Activated CD4-positive, alpha-beta T cell treated with anti-CD3 and anti-CD28 coated beads, Interleukin-2, Interleukin-4, amounts not matched to agents 100 ng/mL and 50 ng/mL, durations not matched to agents 16 hours and 8 hours (primary cell): ENCODE measurements at regions not wholly inside any gene's neighbourhood (a gene's known extent, or its start where the extent isn't known, plus 50 kb on each side); places are given as distances from the start of the nearest gene placed in this dataset.

Experiments used
- DNase-seq: peaks from one replicate; pipeline ENCODE4 v3.0.0-alpha.2; 2020; ENCODE audit warnings: low spot score

DNA sequence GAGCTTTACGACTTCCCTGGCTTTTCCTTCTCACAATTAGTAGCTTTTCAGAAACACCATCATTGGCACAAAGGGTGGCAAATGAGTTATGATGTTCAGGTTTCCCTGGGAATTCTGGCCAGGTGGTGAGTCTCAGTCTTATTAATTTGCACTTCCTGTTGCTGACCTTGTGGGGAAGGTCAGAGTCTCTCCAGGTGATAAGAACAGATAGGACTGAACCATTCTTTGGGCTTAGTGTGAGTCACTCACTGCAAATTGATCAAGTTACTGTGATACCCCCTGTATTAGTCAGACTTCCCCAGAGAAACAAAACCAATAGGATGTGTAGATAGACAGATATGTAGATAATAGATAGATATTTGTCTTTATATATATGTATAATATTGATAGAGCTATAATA lies 53.8 kb upstream of the RANBP3L start:
- DNase-seq: no peak

DNA sequence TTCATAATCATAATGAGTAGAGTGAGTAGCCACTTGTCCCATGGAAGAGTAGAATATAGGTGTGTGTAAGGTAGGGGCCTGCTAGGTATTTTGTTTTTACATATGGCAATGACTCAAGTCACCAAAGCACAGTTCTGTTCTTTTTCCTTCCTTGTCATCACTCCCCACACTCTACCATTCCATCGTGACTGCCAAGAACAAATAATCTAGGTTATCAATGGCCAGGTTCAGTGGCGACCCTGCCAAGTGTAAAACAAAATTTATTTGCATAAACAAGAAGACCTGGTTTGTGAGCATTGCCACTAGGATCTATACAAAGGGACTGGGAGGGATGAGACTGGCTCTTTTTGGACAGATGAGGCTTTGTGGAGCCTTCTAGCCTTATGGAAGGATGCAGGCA lies 55.2 kb upstream of the RANBP3L start:
- DNase-seq: no peak

DNA sequence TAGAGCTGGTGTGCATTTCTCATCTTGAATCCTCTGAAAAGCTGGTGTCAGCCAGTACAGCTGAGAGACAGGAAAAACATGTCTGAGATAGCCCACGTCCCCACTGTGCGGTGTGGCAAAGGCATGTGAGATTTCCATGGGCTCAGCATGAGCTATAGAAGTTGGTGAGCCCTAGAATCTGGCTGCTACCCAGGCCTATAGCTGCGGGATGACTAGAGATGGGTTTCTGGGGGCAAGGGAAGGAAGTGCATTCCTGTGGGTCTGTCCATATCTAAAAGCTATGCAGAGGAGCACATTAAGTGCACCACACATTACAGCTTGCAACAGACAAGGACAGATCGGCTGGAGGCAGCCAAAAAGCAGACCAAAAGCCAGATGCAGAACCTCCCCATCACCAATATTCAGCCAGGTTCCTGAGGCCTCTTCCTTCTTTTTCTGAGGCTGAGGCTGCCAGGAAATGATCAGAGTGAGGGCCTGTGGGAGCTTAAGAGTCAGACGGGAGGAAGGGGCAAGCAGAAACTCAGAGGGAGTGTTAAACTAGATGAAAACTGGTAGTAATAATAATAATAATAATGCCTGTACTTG lies 55.8 kb upstream of the RANBP3L start:
- no peak for DNase-seq

DNA sequence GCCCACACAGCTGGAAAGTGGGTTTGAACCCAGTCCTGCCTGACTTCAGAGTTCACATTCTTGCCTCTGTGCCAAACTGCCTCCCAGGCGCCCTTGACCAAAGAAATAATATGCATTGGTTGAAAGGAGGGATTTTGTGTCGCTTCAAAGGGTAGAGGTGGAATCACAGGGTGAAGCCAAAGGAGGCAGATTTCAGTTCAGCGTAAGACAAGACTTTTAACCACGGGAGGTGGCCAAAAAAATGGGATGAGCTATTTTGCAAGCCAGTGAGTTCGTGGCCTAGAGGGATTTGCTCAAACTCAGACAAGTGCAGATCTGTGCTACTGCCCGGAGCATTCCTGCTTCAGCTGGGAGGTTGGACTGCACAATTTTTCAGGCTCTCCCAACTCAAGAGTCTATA lies 57.6 kb upstream of the RANBP3L start:
- DNase-seq: no peak

DNA sequence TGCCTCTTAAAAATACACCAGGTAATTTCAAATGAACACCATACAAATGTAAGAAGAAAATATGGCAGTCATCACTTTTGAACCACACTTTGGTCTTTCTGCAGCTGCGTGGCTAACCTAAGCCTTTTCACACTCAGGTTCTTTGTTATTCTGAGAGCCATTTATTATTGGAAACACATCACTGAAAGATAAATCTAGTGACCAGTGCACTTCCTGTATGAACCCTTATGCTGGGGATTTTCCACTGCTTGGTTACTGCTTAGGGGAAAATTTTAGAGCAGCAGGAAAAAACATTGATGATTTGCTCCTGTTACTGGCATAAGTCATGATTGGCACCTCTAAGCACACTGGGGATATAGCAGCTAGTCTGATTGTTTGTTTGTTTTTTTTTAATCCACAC lies 58.6 kb upstream of the RANBP3L start:
- peak; percentile 4 for DNase-seq

DNA sequence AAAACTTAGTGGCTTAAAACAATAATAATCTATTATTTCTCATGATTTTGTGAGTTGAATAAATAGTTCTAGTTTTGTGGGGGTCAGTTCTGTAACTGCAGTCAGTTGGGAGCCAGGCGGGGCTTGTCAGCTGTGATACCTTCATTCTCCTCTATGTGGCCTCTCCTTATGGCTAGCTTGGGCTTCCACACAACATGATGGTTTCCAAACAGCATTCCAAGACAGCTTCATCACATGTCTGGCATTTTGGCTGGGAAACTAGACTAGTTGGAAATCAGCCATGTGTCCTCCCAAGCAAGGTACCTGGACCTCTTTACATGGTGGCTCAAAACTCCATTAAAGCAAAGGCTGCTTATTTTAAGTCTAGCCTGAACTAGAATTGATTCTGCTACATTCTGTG lies 61.4 kb upstream of the RANBP3L start:
- no peak for DNase-seq

DNA sequence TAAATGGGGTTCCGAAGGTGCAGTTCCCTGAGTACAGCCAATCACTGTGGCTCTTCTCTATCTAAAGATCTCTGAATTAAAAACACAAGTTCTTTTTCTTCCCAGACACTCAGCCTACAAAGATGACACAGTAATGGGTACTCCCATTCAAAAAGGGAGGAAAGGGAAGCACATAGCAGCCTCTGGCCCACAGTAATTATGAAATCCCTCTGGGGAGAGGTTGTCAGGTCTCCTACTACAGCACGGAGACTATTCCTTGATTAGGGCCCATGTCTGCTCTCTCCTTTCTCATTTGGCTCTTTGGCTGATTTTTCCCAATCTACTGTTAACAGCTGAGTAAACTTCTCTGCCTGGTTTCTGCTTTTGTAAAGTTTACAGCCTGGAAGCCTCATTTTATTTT lies 62.0 kb upstream of the RANBP3L start:
- DNase-seq: no peak

DNA sequence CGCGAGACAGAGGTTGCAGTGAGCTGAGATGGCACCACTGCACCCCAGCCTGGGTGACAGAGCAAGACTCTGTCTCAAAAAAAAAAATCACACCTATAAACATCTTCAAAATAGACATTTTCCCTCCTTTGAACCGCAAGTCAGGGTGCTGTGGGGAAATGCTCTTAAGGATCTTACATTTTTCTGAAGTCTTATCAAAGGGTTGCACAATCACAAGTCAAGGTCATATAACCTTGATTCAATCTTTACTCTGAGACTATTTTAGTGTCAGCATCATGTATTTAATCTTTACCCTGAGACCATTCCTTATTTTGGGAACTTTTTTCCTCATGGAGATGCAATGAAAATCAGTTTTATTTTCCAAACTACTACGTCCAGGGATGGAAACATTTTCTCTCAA lies 62.8 kb upstream of the RANBP3L start:
- DNase-seq: no peak

DNA sequence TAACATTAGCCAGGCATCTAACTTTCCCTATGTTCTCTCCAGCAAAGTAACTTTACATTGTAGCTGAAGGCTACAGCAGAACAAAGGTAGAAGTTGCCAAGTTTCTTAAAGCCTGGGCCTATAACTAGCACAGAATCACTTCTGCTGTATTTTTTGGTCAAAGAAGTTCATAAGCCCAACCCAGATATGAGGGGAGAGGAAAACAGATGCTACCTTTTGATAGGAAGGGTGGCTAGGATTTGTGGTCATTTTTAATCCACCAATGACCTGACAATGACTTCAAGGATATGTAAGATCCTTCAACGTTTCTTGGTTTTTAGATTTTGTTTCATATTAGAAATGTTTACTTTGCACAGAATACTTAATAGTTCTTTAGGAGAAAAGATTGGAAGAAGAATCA lies 64.2 kb upstream of the RANBP3L start:
- DNase-seq: no peak

DNA sequence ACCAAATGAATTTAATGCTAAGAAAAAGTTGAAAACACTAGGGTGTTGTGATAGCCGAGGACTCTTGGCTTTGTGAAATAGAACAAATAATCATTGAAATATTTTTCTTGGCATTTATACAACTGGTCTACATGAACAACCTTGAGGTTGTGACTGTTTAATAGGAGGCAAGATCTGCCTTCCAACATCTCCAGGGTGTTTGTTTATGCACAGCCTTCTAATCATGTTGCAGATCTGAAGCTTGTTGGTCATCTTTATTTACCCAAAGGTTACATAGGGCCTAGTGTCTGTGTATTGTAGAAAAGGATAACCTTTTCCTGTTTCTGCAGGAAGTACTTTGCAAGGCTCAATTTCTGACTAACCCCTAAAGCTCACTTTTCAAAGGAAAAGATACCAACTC lies 65.2 kb upstream of the RANBP3L start:
- no peak for DNase-seq

DNA sequence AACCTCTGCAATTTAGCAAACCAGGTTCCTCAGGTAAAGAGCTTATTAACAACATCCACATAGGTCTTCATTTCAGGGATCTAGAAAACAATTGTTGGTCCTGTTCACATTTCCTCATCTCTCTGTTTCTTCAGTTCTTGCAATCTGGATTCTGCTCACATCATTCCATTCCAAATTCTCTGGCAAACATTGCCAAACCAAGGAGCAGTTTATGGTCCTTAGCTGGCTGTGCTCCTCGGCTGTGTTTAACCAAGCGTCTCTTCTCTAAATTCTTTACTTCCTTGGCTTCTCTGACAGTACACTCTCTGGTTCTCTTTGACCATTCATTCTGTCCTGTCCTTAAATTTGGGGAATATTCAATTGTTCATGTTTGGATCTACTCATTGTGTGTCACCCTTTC lies 65.8 kb upstream of the RANBP3L start:
- no peak for DNase-seq

DNA sequence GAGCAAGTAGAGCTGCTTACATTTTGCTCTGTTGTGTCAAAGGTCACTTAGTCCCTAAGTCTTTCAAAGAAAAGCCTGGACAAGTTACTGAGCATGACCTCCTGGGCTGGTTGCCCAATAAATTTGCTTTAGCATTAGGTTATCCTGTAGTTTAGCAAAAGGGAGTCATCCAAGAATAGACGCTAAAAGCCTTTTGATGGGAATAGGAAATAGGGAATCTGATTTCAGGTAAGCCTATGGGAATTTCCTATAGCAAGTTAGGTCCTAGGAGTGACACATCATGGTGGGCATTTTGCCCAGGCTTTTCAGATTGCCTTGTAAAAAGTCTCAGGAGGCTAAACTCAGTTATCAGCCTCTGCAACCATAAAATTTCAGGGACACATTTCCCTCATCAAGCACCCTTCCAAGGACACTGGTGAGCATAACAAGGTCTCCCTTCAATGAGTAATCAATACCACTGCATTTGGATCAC lies 67.6 kb upstream of the RANBP3L start:
- no peak for DNase-seq

DNA sequence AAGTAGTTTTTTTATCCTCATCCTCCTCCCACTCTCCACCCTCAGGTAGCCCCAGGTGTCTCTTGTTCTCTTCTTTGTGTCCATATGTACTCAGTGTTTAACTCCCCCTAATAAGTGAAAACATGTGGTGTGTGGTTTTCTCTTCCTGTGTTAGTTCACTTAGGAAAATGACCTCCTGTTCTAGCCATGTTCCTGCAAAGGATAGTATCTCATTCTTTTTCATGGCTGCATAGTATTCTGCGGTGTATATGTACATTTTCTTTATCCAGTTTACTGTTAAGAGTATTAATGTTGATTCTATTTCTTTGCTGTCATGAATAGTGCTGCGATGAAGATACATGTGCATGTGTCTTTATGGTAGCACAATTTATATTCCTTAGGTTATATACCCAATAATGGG lies 68.4 kb upstream of the RANBP3L start:
- no peak for DNase-seq

DNA sequence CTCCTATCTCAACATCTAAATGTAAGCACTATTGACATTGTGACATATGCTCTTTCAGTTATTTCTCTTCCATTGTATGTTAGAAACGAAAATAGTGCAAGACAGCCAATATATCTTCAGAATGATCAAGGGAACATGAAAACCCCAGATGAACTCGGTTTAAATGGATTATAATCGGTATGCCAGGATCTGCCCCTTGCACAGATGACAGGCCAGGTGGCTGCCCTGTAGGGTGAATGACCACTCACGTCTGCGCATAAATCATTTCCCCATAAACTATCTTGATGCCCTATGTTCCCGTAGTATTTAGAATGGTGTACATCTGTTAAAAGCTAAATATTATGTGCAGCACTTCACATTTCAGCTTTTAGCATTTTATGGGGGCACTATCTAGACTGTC lies 69.7 kb upstream of the RANBP3L start:
- DNase-seq: no peak

DNA sequence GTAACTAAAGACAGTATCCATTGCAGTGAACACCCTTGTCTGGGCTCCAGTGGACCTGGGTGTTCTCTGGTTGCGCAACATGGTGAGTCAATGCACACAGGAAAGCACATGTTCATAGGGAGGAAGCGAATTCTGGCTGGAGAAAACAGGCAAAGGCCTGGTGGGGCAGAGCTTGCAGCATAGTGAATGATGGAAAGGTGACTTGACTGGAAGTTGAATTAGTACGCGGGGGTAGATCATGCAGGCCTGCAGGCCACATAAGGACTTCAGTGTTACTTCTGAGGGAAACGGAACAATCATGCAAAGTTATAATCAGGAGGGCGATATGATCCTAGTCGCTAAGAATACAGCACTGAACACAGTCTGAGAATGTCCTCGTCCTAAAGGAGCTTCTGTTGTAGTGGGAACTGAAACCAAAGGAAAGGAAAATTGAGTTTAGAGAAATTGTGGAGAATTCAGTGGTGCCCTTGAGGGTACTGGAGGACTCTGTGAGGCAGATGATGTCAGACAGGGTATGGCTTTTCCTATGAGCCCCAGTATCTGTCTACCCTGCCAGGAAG lies 71.9 kb upstream of the RANBP3L start:
- no peak for DNase-seq

DNA sequence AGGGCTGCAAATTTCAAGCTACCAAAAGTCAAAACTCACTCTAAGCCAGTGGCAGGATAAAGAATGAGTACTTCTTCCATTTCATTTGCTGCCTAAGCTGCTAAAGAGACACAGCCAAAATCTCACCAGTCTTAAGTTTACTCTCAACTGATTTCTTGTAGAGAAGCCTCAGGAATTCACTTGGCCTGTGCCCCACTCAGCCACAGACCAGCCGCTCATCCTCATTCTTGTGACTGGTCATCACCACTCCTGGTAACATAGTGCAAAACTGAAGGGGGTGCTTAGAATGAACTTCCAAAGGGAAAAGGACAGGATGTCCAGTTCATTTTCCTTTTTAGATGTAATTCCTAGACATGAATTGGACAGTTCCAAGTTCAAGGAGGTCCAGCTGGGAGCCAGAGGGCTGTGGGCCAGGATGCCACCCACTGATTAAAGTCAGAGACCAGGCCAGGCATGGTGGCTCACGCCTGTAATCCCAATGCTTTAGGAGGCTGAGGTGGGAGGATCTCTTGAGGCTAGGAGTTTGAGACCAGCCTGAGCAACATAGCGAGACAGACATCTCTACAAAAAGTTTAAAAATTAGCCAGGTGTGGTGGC lies 72.7 kb upstream of the RANBP3L start:
- no peak for DNase-seq

DNA sequence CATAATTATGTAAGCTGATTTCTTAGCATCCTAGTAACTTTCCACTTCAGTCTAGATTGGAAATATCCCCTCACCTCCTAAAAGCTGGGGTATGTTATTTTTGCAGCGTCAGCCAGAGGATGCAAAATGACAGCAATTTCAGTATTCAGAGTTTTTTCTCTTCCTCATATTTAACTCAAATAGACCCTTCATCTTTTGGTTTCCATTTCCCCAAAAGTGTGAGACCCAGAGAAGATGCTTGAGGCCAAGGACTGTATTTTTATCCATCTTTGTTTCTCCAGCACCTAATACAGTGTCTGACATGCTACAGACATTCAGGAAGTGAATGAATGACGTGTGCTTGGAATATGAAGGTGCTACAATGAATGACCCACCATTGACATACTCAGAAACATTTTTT lies 75.5 kb upstream of the RANBP3L start:
- no peak for DNase-seq

DNA sequence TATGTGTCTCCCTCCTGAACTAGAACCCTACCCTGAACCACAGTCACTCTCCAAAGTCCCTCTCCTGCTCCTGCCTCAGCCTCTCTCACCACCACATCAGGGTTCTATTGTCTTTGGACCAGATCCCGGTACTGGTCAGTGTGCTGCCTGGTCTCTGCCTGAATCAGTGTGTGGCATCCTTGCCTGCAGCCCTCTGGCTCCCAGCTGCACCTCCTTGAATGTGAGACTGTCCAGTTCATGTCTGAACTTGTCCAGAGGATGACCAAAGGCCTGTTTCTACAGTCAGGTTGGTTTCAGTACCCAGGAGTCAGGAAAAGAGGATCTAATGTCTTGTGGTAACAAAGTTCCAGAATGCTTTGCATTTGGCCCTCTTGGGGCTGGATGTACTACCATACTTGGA lies 76.8 kb upstream of the RANBP3L start:
- no peak for DNase-seq

DNA sequence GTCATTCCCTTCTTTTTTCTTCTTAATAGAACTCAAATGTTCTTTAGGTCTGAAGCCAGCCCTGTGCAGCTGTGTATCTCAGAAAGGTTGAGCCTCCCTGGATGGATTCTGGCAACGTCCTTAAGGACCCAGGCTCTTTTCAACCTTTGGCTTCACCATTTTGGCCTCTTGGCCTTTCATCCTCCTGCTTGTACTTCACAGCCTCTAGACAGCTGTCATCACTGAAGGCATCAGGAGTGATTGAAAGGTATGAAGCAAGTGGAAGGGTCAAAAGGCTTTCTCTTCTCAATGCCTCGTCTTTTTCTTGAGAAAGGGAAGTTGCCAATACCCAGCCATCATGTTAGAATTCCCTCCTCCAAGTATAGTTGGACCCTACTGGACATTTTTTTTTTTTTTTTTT lies 81.2 kb upstream of the RANBP3L start:
- no peak for DNase-seq

DNA sequence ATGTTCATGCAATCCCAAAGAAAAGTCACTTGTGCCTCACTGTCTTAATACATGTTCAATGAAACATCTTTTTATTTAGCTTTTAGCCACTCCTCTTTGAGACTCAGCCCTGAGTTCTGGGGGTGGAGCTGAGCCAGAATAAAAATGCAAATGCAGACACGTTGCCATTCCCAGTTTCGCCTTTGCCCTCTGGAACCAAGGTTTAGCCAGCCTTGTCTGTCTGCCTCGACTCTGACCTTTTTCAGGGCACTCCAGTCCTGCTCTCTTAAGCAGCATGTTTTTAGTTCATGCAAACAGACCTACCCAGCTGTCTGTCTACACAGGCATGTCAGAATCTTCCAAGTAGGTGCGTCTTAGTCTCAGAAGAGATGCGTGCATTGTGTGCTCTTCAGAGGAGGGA lies 82.2 kb upstream of the RANBP3L start:
- DNase-seq: no peak

DNA sequence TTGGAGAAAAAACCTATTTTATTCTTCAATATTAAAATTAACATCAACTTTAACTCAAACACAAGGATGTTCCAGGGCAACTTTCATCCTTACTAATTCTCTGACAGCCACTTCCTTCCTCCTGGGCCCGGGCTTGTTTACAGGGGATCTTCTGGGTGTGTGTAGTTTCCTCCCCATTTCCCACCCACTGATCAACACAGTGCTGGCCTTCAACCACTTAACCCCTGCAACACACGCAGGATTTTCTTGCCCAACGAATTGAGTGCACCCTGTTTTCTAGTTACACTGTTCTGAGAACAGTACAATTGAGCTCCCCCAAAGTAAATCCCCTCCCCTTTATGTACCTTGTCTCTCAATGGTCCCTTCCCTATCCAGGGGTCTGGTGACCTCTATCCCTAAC lies 83.1 kb upstream of the RANBP3L start:
- no peak for DNase-seq

DNA sequence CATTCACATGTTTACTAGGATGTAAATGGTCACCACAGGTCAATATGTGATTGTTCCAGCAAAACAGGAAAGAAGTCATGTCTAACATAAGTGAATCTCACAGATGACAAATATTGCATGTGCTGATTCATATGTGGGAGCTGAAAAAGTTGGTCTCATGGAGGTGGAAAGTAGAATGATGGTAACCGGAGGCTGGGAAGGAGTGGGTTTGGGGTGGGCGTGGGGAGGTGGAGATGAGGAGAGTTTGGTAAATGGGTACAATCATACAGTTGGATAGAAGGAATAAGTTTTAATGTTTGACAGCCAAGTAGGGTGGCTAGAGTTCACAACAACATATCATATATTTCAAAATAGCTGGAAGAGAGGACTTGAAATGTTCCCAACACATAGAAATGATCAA lies 83.8 kb upstream of the RANBP3L start:
- DNase-seq: no peak

DNA sequence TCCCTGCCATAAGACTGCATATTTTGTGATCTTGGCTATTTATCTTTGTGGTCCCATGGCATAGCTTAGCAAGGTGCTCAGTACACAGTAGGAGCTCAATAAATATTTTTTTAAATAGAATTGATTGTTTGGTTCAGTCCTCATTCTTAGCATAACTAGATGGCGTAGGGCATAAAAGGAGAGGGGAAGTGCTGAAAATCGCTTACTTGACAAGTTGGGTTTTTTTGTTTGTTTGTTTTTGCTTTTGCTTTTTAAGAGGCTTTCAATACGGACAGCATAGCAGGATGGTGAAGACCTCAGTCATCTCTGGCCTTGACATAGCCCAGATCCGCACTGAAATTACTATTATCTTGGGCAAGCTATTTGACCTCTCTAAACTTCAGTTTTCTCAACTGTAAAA lies 86.6 kb upstream of the RANBP3L start:
- DNase-seq: no peak

DNA sequence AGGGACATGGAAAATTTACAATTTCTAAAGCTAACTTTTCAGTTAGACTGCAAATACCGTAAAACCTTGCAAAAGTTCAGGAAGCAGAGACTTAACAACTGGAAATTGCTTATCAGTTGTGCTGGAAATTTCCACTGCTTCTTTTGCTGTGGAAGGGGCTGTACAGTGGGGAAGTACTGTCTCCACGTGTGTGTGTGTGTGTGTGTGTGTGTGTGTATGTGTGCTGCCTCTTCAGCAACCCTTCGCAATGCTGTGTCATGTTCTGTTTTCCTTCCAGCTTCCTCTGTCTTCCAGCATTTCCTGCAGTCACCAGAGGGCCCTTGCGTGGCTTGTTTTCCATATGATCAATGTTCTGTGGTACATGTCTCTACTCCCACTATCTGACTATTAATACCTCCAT lies 87.5 kb upstream of the RANBP3L start:
- no peak for DNase-seq
